BJ (cell line): ENCODE measurements at regions not wholly inside any gene's neighbourhood (a gene's known extent, or its start where the extent isn't known, plus 50 kb on each side); places are given as distances from the start of the nearest gene placed in this dataset.

Experiments
- CTCF ChIA-PET: fragments of 350-600 bp; formaldehyde crosslinking; extraction: SDS; loops from one replicate; lab custom pipeline; 2021; ENCODE audit warnings: antibody characterized with exemption, inconsistent platforms; lab: Yijun Ruan, JAX
- POLR2A ChIA-PET: fragments of 300-600 bp; sonication (Branson Sonifier 250); formaldehyde crosslinking; extraction: SDS; loops from one replicate; lab custom pipeline; 2021; ENCODE audit warnings: antibody characterized with exemption; lab: Charles Lee
- DNase-seq: peaks from one replicate; pipeline ENCODE4 v3.0.0-alpha.2; 2011; ENCODE audit warnings: low read depth
- H3K27me3 ChIP-seq: 2 replicates; pipeline ENCODE4 v1.6.0; 2011; ENCODE audit warnings: low read length; ENCODE audit not compliant: control insufficient read depth, insufficient read depth
- H3K36me3 ChIP-seq: 2 replicates; pipeline ENCODE4 v1.5.1; 2011; ENCODE audit warnings: low read length; ENCODE audit not compliant: control insufficient read depth, insufficient read depth
- H3K4me3 ChIP-seq: 2 replicates; pipeline ENCODE4 v1.5.1; 2011; ENCODE audit warnings: low read depth, mild to moderate bottlenecking, control low read depth, low read length
- CTCF ChIP-seq: IDR thresholded peaks from 2 replicates; pipeline ENCODE4 v1.5.1; 2011; ENCODE audit warnings: low read depth, mild to moderate bottlenecking, control low read depth, inconsistent platforms, low read length, moderate library complexity; ENCODE audit not compliant: insufficient read depth

GRCh38 chr5:40360685-40361084 is 319.0 kb upstream of the PTGER4 start:
- Histone ChIP-seq H3K36me3 (no peaks in the 10 kb centered on the region), H3K27me3 (no peaks in the 10 kb centered on the region), H3K4me3 (no peak overlapping the region)
- POLR2A ChIA-PET: no interaction called here
- CTCF ChIA-PET: no interaction called here
- no peak for DNase-seq
- no peak for TF ChIP-seq CTCF

GRCh38 chr5:40359832-40360231 is 319.9 kb upstream of the PTGER4 start:
- Histone ChIP-seq H3K27me3 (no peaks in the 10 kb centered on the region), H3K4me3 (no peak overlapping the region), H3K36me3 (no peaks in the 10 kb centered on the region)
- no peak for DNase-seq
- no peak for TF ChIP-seq CTCF
- ChIA-PET CTCF (no interaction called here), POLR2A (no interaction called here)

- Histone ChIP-seq H3K4me3 (no peak overlapping the region), H3K27me3 (no peaks in the 10 kb centered on the region), H3K36me3 (no peaks in the 10 kb centered on the region)
- ChIA-PET CTCF (no interaction called here), POLR2A (no interaction called here)
- no peak for TF ChIP-seq CTCF
- DNase-seq: no peak
These were observed 320.6 kb upstream of the PTGER4 start for GRCh38 chr5:40359093-40359492.

- DNase-seq: no peak
- POLR2A ChIA-PET: no interaction called here
- no peak for TF ChIP-seq CTCF
- Histone ChIP-seq H3K36me3 (no peaks in the 10 kb centered on the region), H3K27me3 (no peaks in the 10 kb centered on the region), H3K4me3 (no peak overlapping the region)
- CTCF ChIA-PET: no interaction called here
These were observed 323.5 kb upstream of the PTGER4 start for GRCh38 chr5:40356248-40356647.

- DNase-seq: no peak
- ChIA-PET POLR2A (no interaction called here), CTCF (no interaction called here)
- Histone ChIP-seq H3K27me3 (no peaks in the 10 kb centered on the region), H3K36me3 (no peaks in the 10 kb centered on the region), H3K4me3 (no peak overlapping the region)
- TF ChIP-seq CTCF: no peak
These were observed 323.9 kb upstream of the PTGER4 start for GRCh38 chr5:40355846-40356245.
